ENCODE measurements at regions not wholly inside any gene's neighbourhood (a gene's known extent, or its start where the extent isn't known, plus 50 kb on each side); places are given as distances from the start of the nearest gene placed in this dataset.

DNA sequence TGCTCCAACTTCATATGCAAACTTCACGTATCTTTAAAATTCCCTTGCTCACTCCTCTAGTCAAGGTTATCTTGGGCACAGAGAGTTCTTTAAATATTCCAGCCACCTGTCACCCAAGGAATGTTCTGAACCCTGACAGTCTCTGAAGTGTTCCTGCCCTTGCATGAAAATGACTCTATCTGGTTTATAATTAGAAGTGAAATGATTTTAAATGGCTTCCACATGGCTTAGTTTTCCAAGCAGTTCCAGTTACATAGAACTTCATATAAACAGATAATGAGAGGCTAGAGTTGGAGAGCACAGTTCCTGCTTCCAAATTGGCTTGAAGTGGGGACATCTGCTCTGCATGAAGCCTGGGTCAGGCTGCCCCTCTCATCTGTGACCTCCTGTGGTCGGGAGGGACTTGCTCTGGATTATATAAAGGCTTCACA lies 81.9 kb downstream of the SLC4A3 start:
- no peak overlapping the region for H3K4me3 Mint-ChIP-seq
- H3K27me3 Mint-ChIP-seq, result peaks cover 22% of the 10 kb centered on the region
- POLR2A ChIA-PET, result no interaction called here
- no peaks in the 10 kb centered on the region for H3K4me1 Mint-ChIP-seq
- no peaks in the 10 kb centered on the region for H3K36me3 Mint-ChIP-seq (ENCODE audit: low read depth)
- no peak overlapping the region for H3K27ac Mint-ChIP-seq
- DNase-seq (no peak), ATAC-seq (no peak)
- peaks cover 3% of the 10 kb centered on the region for H3K9me3 Mint-ChIP-seq (ENCODE audit: low read depth)
- CTCF ChIA-PET, result no interaction called here
- intact Hi-C loops (cut with DNase I, micrococcal nuclease), result no loop called here

DNA sequence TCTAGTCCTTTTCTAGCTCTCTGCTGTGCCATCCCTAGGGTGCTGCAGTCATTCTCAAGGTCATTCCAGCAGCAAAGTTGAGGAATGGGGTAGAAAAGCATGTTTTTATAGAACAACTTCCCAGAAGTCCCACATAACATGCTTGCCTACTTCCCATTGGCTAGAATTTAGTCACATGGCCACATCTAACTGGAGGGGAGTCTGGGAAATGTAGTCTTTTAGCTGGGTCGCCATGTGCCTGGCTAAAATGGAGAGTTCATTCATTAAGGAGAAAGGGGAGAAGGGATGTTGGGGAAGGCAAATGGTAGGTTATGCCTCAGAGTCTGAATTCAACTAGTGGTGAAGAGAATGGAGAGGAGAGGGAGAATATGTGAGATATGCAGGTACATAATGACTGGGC lies 85.7 kb downstream of the SLC4A3 start:
- DNase-seq (peak; percentile 21), ATAC-seq (peak; percentile 71)
- Mint-ChIP-seq H3K27me3 (peaks cover 18% of the 10 kb centered on the region), H3K4me1 (no peaks in the 10 kb centered on the region), H3K4me3 (no peak overlapping the region), H3K27ac (no peak overlapping the region), H3K9me3 (ENCODE audit: low read depth) (peaks cover 3% of the 10 kb centered on the region), H3K36me3 (ENCODE audit: low read depth) (no peaks in the 10 kb centered on the region)
- intact Hi-C loops (cut with DNase I, micrococcal nuclease), result no loop called here
- ChIA-PET POLR2A (no interaction called here), CTCF (interaction anchor here (0.6 kb wide), 1 partner anchor 257 kb away, joined by 3 read pairs; no protein-coding TSS in a partner anchor)

DNA sequence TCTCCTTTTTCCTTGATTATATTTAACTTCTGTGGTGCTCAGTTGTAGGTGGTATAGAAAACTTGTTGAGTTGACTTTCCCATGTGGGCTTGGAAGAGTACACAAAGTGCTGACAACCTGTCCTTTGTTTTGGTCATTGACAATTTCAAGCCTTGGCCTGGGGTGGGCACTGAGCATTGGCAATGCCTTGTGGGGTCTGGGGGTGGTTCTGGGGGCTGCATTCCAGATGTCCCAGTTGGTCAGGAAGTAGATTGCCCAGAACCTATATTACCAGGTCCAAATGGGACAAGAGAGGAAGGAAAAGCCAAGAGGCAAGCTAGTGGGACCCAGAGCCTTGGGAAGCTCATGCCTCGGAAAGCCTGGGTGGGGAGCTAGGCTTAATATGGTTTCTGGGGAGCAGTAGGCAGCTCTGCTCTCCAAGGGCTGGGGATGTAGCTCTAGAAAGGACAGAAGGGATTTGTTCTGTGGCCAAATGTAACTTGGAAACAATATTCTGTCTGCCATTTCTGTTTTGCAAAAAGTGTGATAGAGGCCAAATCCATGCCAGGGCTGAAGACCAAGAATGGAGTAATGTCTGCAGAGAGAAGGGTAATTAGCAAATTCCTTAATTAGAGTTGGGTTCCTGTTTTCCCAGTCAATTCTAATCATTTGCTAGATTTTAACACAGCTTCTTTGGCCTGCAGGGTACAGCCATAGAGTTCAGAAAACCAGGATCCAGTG lies 87.4 kb downstream of the SLC4A3 start:
- ATAC-seq, result no peak
- no peaks in the 10 kb centered on the region for H3K4me1 Mint-ChIP-seq
- peaks cover 20% of the 10 kb centered on the region for H3K27me3 Mint-ChIP-seq
- no peak overlapping the region for H3K4me3 Mint-ChIP-seq
- intact Hi-C loops (cut with DNase I, micrococcal nuclease), result no loop called here
- ChIA-PET POLR2A (no interaction called here), CTCF (no interaction called here)
- H3K36me3 Mint-ChIP-seq (ENCODE audit: low read depth), result no peaks in the 10 kb centered on the region
- DNase-seq, result no peak
- H3K27ac Mint-ChIP-seq, result no peak overlapping the region
- H3K9me3 Mint-ChIP-seq (ENCODE audit: low read depth), result peaks cover 3% of the 10 kb centered on the region

DNA sequence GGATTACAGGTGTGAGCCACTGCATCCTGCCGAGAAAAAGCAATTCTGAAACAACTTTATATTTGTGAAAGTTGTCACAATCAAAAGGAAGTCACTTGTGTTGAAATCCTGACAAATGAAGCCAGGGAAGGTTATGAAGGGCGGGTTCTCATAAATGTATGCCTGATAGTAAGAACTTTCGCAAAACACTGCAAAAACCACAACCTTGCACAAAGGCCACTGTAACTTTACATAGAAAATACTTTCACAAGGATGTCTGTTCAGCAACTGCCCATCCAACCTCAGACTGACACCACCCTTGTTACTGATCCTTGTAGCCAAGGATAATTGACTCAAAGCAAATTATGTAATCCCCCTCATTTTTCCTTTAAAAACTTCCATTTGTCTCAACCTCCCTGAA lies 90.6 kb downstream of the SLC4A3 start:
- ATAC-seq (no peak), DNase-seq (no peak)
- Mint-ChIP-seq H3K4me3 (no peak overlapping the region), H3K27ac (no peak overlapping the region), H3K4me1 (no peaks in the 10 kb centered on the region), H3K27me3 (peaks cover 10% of the 10 kb centered on the region), H3K9me3 (ENCODE audit: low read depth) (peaks cover 3% of the 10 kb centered on the region), H3K36me3 (ENCODE audit: low read depth) (no peaks in the 10 kb centered on the region)
- intact Hi-C loops (cut with DNase I, micrococcal nuclease), result no loop called here
- CTCF ChIA-PET, result no interaction called here
- POLR2A ChIA-PET, result no interaction called here

DNA sequence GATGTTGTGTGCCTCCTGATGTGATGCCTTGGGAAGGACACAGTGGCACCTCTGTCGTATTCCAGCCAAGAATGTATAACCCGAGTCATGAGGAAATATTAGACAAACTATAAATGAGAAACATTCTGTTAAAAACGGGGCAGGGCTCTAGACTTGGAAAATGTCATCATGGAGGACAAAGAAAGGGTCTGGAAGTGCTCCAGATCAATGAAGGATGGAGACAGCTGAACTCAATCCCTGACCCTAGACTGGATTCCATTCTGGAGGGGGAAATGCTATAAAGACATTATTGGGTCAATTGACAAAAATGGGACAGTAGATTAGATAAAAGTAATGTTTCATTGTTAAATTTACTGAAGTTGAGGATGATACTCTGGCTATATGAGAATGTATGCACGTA lies 92.1 kb downstream of the SLC4A3 start:
- intact Hi-C loops (cut with DNase I, micrococcal nuclease), result no loop called here
- ATAC-seq (no peak), DNase-seq (no peak)
- POLR2A ChIA-PET, result no interaction called here
- Mint-ChIP-seq H3K36me3 (ENCODE audit: low read depth) (no peaks in the 10 kb centered on the region), H3K4me3 (no peak overlapping the region), H3K4me1 (no peaks in the 10 kb centered on the region), H3K27ac (no peak overlapping the region), H3K9me3 (ENCODE audit: low read depth) (no peaks in the 10 kb centered on the region), H3K27me3 (peaks cover 7% of the 10 kb centered on the region)
- CTCF ChIA-PET, result no interaction called here

DNA sequence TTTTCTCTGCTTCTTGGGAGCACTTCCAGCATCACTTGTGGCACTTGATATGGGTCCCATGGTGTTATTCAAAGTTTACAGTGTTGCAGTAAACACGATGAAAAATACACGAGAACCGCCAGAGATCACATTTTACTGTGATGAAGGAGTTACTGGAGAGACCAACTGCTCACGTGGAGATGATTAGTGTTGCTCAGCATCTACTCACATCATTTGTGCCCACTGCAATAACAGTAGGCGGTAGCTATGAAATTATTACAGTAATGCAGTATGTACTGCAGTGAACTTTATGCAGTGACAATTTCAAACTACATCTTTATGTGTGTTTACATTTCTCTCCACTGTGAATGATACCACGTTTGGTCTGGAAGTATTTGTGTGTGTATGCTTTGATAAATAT lies 93.5 kb downstream of the SLC4A3 start:
- no peak for DNase-seq
- no peaks in the 10 kb centered on the region for H3K4me1 Mint-ChIP-seq
- H3K27ac Mint-ChIP-seq, result no peak overlapping the region
- H3K36me3 Mint-ChIP-seq (ENCODE audit: low read depth), result no peaks in the 10 kb centered on the region
- no peaks in the 10 kb centered on the region for H3K9me3 Mint-ChIP-seq (ENCODE audit: low read depth)
- no peak overlapping the region for H3K4me3 Mint-ChIP-seq
- ChIA-PET CTCF (no interaction called here), POLR2A (no interaction called here)
- intact Hi-C loops (cut with DNase I, micrococcal nuclease), result no loop called here
- ATAC-seq, result no peak
- peaks cover 7% of the 10 kb centered on the region for H3K27me3 Mint-ChIP-seq

DNA sequence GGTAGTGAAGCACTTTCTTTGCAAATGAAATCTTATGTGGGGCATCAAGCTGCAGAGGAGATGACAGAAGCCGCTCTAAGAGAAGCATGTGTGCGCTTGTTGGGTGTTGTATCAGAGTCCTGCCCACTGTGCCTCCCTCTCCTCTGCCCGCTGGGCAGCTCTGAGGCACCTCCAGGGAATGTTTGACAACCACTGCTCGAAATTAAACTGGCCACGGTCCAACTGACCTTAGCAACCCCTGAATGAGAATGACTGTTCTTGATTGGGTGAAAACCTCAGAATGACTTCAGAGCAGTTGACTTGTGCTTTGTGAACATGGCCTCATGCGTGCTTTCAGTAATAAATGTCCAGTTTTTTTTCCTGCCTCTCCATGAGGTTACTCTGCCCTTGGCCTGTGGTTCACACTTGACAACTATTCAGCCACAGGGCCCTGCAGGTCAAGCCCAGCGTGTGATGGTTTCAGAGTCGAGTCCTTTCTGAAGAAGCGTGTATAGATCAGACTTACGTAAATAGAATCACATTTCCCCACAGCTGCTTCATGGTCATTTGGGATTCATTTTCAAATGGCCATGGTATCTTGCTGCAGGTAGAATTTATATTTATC lies 94.9 kb downstream of the SLC4A3 start:
- POLR2A ChIA-PET, result no interaction called here
- H3K9me3 Mint-ChIP-seq (ENCODE audit: low read depth), result no peaks in the 10 kb centered on the region
- intact Hi-C loops (cut with DNase I, micrococcal nuclease), result no loop called here
- DNase-seq (no peak), ATAC-seq (no peak)
- H3K4me3 Mint-ChIP-seq, result no peak overlapping the region
- H3K27me3 Mint-ChIP-seq, result peaks cover 11% of the 10 kb centered on the region
- H3K27ac Mint-ChIP-seq, result no peak overlapping the region
- no peaks in the 10 kb centered on the region for H3K36me3 Mint-ChIP-seq (ENCODE audit: low read depth)
- no peaks in the 10 kb centered on the region for H3K4me1 Mint-ChIP-seq
- CTCF ChIA-PET, result interaction anchor here (0.7 to 0.9 kb wide), 2 partner anchors 23 to 74 kb away, joined by 3 read pairs; no protein-coding TSS in a partner anchor

DNA sequence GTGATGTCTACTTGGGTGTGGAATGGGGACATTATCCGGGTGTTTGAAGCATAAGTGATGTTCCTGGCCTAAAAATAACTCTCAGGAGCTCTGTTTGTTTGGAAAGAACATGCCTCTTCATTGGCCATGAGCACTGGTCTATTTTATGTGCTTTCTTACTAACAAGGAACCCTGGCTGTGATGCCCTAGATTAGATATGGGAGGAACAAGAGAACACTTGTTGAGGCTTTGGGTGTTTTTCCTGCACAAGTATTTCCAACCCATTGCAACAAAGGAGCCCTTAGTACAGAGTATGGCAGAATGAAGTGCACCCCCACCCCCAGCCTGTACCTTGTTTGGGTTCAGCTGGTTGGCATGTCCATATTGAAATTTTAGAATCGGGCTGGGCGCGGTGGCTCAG lies 95.9 kb downstream of the SLC4A3 start:
- CTCF ChIA-PET, result interaction anchor here (0.7 to 0.9 kb wide), 2 partner anchors 24 to 73 kb away, joined by 3 read pairs; no protein-coding TSS in a partner anchor
- ATAC-seq (no peak), DNase-seq (no peak)
- Mint-ChIP-seq H3K27ac (no peak overlapping the region), H3K36me3 (ENCODE audit: low read depth) (no peaks in the 10 kb centered on the region), H3K9me3 (ENCODE audit: low read depth) (no peaks in the 10 kb centered on the region), H3K4me1 (no peaks in the 10 kb centered on the region), H3K27me3 (peaks cover 13% of the 10 kb centered on the region), H3K4me3 (no peak overlapping the region)
- intact Hi-C loops (cut with DNase I, micrococcal nuclease), result no loop called here
- POLR2A ChIA-PET, result no interaction called here

DNA sequence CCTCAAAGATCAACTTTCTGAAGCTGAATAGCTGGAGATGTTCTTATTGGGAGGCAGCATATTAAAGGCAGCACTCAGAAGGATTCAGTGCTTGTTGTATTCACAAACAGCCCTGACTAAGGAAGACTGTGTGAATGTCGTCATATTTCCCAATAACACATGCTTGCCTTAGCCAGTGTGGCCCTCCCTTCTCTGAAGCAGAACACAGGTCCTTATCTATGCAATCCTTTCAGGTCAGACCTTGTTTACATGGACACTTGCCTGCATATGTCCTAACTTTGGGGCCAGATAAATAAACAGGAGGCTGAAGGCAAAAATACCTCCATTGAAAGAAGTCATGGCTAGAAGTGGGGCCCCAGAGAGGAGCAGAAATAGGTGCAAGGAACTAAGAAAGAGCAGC lies 97.2 kb downstream of the SLC4A3 start:
- Mint-ChIP-seq H3K4me3 (no peak overlapping the region), H3K4me1 (no peaks in the 10 kb centered on the region), H3K36me3 (ENCODE audit: low read depth) (no peaks in the 10 kb centered on the region), H3K27me3 (peaks cover 8% of the 10 kb centered on the region), H3K9me3 (ENCODE audit: low read depth) (no peaks in the 10 kb centered on the region), H3K27ac (no peak overlapping the region)
- POLR2A ChIA-PET, result no interaction called here
- CTCF ChIA-PET, result no interaction called here
- ATAC-seq, result no peak
- DNase-seq, result no peak
- intact Hi-C loops (cut with DNase I, micrococcal nuclease), result no loop called here

DNA sequence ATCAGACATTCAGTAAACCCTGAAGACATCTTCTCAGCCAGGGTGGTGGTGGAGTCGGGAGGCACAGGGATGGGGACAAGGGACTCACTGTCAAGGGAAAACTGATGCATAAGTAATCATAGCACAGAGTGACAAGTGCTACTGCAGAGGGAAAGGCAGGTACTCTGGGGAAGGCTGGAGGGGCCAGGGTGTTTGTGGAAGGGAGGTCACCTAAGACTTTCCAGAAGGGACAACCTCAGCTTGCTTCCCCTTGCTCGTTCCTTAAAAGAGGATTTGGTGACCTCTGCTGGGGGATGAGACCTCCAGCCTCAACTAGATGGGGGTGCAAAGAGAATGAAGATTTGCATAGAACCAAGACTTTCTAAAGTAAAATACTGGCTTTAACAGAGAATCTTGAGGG lies 99.5 kb downstream of the SLC4A3 start:
- Mint-ChIP-seq H3K27ac (no peak overlapping the region), H3K9me3 (ENCODE audit: low read depth) (no peaks in the 10 kb centered on the region), H3K27me3 (peaks cover 7% of the 10 kb centered on the region), H3K4me3 (no peak overlapping the region), H3K4me1 (no peaks in the 10 kb centered on the region), H3K36me3 (ENCODE audit: low read depth) (no peaks in the 10 kb centered on the region)
- ChIA-PET CTCF (no interaction called here), POLR2A (no interaction called here)
- DNase-seq (no peak), ATAC-seq (no peak)
- intact Hi-C loops (cut with DNase I, micrococcal nuclease), result no loop called here

DNA sequence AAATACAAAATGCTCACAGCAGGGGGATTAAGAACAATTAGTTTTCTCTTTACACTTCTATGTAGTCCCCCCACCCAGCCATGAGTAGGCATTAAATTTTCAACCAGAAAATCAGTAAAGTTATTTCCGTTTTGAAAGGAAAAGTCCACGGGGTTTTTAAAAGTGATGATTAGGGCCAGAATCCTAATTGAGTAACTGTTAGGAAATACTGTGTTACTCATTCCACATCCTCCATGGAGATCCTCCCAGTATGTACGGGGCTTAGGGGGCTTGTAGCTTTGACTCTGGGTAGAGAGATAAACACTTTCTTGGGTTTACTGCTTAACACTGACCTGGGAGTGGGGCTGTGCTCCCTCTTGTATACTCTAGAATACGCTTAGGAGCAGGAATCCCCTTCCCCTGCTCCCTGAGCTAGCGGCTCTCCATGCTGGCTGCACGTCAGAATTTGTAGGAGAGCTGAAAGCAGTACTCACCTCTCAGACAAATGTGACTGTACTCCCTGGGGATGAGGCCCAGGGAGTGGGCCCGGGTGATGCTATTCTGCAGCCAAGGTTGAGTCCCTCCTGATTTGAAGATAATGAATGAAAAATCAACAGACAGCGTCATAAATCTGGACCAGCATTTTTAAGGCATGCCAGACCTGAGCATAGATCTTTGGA lies 100.5 kb downstream of the SLC4A3 start:
- Mint-ChIP-seq H3K9me3 (ENCODE audit: low read depth) (no peaks in the 10 kb centered on the region), H3K4me1 (no peaks in the 10 kb centered on the region), H3K27me3 (peaks cover 10% of the 10 kb centered on the region), H3K4me3 (no peak overlapping the region), H3K27ac (no peak overlapping the region), H3K36me3 (ENCODE audit: low read depth) (no peaks in the 10 kb centered on the region)
- DNase-seq, result no peak
- ATAC-seq, result no peak
- ChIA-PET POLR2A (no interaction called here), CTCF (no interaction called here)
- intact Hi-C loops (cut with DNase I, micrococcal nuclease), result no loop called here

DNA sequence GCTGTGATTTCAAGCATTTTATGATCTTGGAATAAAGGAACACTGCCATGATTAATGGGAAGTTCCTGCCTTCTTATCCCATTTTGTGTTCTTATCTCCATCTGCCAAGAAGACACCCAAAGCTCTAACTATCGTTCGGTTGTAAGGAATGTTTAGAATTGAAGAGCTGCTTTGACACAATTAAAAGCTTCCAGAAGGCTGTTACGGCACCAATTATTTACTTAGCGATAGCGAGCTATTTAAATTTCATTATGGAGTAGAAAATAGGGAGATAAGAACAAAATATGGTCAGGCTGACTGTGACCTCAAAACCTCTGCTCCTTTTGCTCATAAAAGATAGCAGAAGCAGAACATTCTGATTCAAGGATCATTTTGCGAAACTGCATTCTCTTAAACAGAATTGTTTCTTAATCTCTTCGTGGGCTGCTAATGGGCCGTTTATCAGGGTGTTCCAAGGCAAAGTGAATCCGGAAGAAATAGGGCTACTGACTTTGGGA lies 101.6 kb downstream of the SLC4A3 start:
- Mint-ChIP-seq H3K27me3 (peaks cover 10% of the 10 kb centered on the region), H3K4me1 (no peaks in the 10 kb centered on the region), H3K27ac (no peak overlapping the region), H3K36me3 (ENCODE audit: low read depth) (no peaks in the 10 kb centered on the region), H3K9me3 (ENCODE audit: low read depth) (no peaks in the 10 kb centered on the region), H3K4me3 (no peak overlapping the region)
- intact Hi-C loops (cut with DNase I, micrococcal nuclease), result no loop called here
- CTCF ChIA-PET, result no interaction called here
- no peak for DNase-seq
- POLR2A ChIA-PET, result no interaction called here
- no peak for ATAC-seq
